Osteocyte (in vitro differentiated cells): ENCODE measurements at regions not wholly inside any gene's neighbourhood (a gene's known extent, or its start where the extent isn't known, plus 50 kb on each side); places are given as distances from the start of the nearest gene placed in this dataset.
"Not testable (repeated sequence)": the region's sequence is repeated elsewhere in the genome, so short reads cannot be mapped to it uniquely, and the experiment has no call there.

Experiments
- DNase-seq: peaks from one replicate; pipeline ENCODE4 v3.0.0; 2021; ENCODE audit warnings: mixed read lengths; ENCODE audit not compliant: unreplicated experiment; ENCODE audit errors: extremely low spot score
- H3K27ac Mint-ChIP-seq: one replicate; pipeline ENCODE4 v1.8.0; 2021; ENCODE audit warnings: mild to moderate bottlenecking, mixed read lengths; ENCODE audit not compliant: unreplicated experiment
- H3K27me3 Mint-ChIP-seq: one replicate; pipeline ENCODE4 v1.8.0; 2021; ENCODE audit warnings: mixed read lengths; ENCODE audit not compliant: unreplicated experiment
- H3K36me3 Mint-ChIP-seq: one replicate; pipeline ENCODE4 v1.8.0; 2021; ENCODE audit warnings: mixed read lengths; ENCODE audit not compliant: unreplicated experiment
- H3K4me1 Mint-ChIP-seq: one replicate; pipeline ENCODE4 v1.8.0; 2021; ENCODE audit warnings: mixed read lengths; ENCODE audit not compliant: unreplicated experiment
- H3K4me3 Mint-ChIP-seq: one replicate; pipeline ENCODE4 v1.8.0; 2021; ENCODE audit warnings: mild to moderate bottlenecking, moderate library complexity, mixed read lengths; ENCODE audit not compliant: unreplicated experiment
- H3K9me3 Mint-ChIP-seq: one replicate; pipeline ENCODE4 v1.8.0; 2021; ENCODE audit warnings: mixed read lengths; ENCODE audit not compliant: unreplicated experiment
- CTCF ChIP-seq: fragments of 200-600 bp; sonication (generic); IDR thresholded peaks from 2 replicates; pipeline ENCODE4 v1.5.0; 2021; ENCODE audit warnings: antibody characterized with exemption, mild to moderate bottlenecking, moderate library complexity

DNA sequence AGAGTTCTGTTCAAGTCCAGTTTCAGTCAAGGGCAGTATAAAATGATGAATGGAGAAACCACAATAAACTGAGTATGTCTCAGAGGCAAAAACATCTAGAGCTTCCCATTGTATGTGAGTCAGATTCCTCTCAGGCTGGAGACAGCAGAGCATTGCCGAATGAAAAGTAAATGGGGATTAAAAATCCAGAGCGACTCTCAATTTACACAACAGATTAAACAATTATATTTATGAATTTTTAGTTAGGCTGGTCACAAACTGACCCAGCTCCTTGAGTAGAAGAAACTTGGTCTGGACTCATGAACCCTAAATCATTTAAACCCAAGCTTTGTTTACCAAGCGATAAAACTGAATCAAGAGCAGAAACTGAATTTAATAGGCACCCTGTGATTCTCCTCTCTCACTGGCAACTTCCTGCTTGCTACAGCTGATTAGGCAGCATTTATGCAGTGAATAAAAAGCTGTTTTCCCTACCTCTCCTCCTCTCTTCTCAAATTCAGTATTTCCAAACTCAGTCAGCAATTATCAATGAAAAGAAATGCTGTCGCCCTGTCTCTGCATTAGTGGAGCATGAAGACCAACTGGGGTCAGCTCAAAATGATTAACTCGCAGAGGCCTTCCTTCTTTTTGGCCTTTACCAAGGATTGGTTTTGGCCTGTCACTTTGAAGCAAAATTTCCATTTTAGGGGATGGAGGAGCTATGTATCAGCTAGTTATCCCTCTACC lies 568.0 kb downstream of the PDHA2 start:
- Mint-ChIP-seq H3K27ac (no peak overlapping the region), H3K27me3 (peaks cover 7% of the 10 kb centered on the region), H3K4me1 (no peaks in the 10 kb centered on the region), H3K4me3 (no peak overlapping the region), H3K36me3 (no peaks in the 10 kb centered on the region), H3K9me3 (peaks cover 3% of the 10 kb centered on the region)
- no peak for DNase-seq
- no peak for TF ChIP-seq CTCF

GRCh38 chr4:96414853-96415252 lies 575.0 kb downstream of the PDHA2 start:
- not testable (repeated sequence) for H3K27ac Mint-ChIP-seq, H3K4me1 Mint-ChIP-seq, H3K4me3 Mint-ChIP-seq, DNase-seq, H3K9me3 Mint-ChIP-seq, H3K27me3 Mint-ChIP-seq, H3K36me3 Mint-ChIP-seq

DNA sequence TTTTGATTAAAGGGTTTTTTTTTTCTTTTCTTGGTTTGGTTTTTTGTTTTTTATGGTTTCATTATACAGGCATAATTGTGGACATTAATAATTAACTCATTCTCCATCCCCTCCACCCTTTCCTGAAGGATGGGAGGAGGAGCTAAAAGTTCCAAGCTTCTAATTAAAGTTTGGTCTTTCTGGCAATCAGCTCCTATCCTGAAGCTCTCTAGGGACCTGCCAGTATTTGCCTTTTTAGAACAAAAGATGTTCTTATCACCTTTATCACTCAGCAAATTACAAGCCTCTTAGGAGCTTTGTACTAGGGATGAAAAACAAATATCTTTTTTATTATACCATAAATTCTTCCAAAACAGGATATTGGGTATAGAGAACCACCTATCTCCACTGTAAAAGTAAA lies 589.8 kb downstream of the PDHA2 start:
- H3K36me3 Mint-ChIP-seq, result no peaks in the 10 kb centered on the region
- H3K4me3 Mint-ChIP-seq, result no peak overlapping the region
- no peaks in the 10 kb centered on the region for H3K9me3 Mint-ChIP-seq
- no peaks in the 10 kb centered on the region for H3K4me1 Mint-ChIP-seq
- no peak for TF ChIP-seq CTCF
- H3K27me3 Mint-ChIP-seq, result peaks cover 1% of the 10 kb centered on the region
- no peak overlapping the region for H3K27ac Mint-ChIP-seq
- DNase-seq, result no peak

- no peak overlapping the region for H3K27ac Mint-ChIP-seq
- H3K9me3 Mint-ChIP-seq, result no peaks in the 10 kb centered on the region
- no peaks in the 10 kb centered on the region for H3K4me1 Mint-ChIP-seq
- H3K4me3 Mint-ChIP-seq, result no peak overlapping the region
- no peak for DNase-seq
- H3K27me3 Mint-ChIP-seq, result peaks cover 1% of the 10 kb centered on the region
- no peak for TF ChIP-seq CTCF
- no peaks in the 10 kb centered on the region for H3K36me3 Mint-ChIP-seq
Measured at GRCh38 chr4:96431094-96431493, 591.2 kb downstream of the PDHA2 start.

- Mint-ChIP-seq H3K27me3 (peaks cover 3% of the 10 kb centered on the region), H3K36me3 (no peaks in the 10 kb centered on the region)
Measured at GRCh38 chr4:96448315-96448872, 608.5 kb downstream of the PDHA2 start.

More at GRCh38 chr4:96448315-96448872, 608.5 kb downstream of the PDHA2 start:
- Mint-ChIP-seq H3K9me3 (peaks cover 45% of the 10 kb centered on the region), H3K4me3 (no peak overlapping the region), H3K4me1 (no peaks in the 10 kb centered on the region), H3K27ac (no peak overlapping the region)
- no peak for DNase-seq
- no peak for TF ChIP-seq CTCF
